ENCODE measurements at regions not wholly inside any gene's neighbourhood (a gene's known extent, or its start where the extent isn't known, plus 50 kb on each side); places are given as distances from the start of the nearest gene placed in this dataset.

DNA sequence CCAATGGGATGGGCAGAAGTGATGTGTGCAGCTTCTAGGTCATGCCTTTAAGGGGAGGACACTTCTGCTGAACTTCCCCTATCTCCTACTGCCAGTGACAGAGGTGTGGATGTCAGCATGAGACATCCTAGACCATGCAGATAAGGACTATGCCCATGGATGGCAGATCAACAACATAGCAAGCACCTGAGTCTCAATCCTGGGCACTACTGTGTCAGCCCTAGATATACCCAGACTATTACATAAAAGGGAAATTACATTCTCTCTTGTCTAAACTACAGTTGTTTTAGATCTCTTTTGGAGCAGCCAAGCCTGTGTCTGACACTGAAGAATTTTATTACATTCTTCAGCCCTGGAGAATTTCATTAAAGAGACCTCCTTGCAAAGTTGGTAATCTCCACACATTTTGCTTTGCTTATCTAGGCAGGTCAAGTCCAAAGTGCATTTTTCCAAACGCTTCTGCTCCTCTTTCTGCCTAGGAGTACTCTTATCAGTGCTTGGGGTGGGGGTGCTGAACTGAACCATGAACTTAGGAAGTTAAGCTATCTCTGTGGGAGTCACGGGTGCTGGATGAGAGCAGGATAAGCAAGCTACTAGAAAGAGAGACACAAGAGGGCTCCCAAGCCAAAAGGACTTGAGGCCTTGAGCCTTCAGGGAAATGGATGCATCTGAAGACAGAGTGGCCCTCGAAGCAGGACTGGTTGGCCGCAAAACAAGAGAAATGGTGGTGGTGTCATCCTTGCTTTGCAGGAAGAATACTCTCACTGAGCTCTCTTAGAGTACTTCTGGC, 95.2 kb upstream of the SPRED2 start:
- TF ChIP-seq MYC (IDR thresholded peaks at IDR 0.05; ENCODE audit: low read depth, low read length): no peak
- TF ChIP-seq, protein P1, sequence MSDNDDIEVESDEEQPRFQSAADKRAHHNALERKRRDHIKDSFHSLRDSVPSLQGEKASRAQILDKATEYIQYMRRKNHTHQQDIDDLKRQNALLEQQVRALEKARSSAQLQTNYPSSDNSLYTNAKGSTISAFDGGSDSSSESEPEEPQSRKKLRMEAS (IDR thresholded peaks at IDR 0.05; ENCODE audit: low read depth, low read length): no peak
- TF ChIP-seq, protein P2, sequence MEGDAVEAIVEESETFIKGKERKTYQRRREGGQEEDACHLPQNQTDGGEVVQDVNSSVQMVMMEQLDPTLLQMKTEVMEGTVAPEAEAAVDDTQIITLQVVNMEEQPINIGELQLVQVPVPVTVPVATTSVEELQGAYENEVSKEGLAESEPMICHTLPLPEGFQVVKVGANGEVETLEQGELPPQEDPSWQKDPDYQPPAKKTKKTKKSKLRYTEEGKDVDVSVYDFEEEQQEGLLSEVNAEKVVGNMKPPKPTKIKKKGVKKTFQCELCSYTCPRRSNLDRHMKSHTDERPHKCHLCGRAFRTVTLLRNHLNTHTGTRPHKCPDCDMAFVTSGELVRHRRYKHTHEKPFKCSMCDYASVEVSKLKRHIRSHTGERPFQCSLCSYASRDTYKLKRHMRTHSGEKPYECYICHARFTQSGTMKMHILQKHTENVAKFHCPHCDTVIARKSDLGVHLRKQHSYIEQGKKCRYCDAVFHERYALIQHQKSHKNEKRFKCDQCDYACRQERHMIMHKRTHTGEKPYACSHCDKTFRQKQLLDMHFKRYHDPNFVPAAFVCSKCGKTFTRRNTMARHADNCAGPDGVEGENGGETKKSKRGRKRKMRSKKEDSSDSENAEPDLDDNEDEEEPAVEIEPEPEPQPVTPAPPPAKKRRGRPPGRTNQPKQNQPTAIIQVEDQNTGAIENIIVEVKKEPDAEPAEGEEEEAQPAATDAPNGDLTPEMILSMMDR (IDR thresholded peaks at IDR 0.05; ENCODE audit: low read depth, low read length): no peak
- TF ChIP-seq POLR2A (IDR thresholded peaks at IDR 0.05; ENCODE audit: extremely low read depth, insufficient read length): no peak
- DNase-seq (ENCODE audit: low read depth): peak; percentile 27
- H3K4me3 ChIP-seq (ENCODE audit: low read depth, low read length): no peak overlapping the region

DNA sequence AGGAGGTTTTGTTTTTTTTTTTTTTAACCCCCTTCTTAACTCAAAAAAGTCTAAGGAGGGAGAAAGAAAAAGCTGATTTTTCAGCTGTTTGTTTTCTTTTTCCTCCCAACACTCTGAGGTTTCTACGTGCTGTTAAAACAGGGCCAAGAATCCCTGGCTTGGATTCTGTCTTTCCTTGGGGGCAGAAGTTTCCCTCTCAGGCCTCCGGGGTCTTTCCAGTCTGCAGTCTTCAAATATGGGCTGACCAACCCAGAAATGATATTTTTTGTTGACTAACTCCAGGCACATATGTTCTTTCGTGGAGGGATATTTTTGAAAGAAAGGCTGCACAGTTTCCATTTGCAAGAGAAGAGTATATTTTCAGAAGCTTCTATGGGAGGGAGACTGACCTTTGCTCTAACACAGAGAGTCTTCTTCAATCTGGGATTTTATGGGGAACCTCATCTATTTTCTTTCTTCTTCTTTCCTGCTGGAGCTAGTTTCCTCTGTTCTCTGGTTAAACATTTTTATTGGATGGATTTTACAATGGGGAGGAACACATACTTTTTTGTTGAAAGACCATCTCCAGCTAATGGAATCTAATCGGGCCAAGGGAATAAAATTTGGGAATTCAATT, 93.3 kb upstream of the SPRED2 start:
- TF ChIP-seq, protein P2 (IDR thresholded peaks at IDR 0.05; ENCODE audit: low read depth, low read length): no peak
- TF ChIP-seq, protein P1 (IDR thresholded peaks at IDR 0.05; ENCODE audit: low read depth, low read length): no peak
- no peak for TF ChIP-seq MYC (IDR thresholded peaks at IDR 0.05; ENCODE audit: low read depth, low read length)
- no peak for TF ChIP-seq POLR2A (IDR thresholded peaks at IDR 0.05; ENCODE audit: extremely low read depth, insufficient read length)
- DNase-seq (ENCODE audit: low read depth): no peak
- H3K4me3 ChIP-seq (ENCODE audit: low read depth, low read length): no peak overlapping the region

DNA sequence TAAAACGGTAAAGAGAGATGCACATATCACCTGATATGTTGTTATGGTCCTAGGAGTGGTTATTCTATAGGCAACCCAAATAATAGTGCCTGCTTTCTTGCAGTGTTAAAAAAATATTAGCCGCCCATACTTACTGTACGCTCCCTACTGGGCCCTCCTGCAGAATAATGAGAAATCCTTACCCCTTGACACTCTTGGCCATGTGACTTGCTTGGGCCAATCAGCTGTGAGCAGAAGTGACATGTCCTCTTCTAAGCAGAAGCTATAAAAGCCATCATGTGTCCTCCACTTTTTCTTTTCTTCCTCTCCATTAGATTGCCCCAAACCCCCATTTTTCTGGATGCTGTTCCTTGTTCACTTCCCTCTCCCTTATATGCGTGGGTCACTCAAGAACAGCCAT, 90.5 kb upstream of the SPRED2 start:
- H3K4me3 ChIP-seq (ENCODE audit: low read depth, low read length): no peak overlapping the region
- TF ChIP-seq, protein P1 (IDR thresholded peaks at IDR 0.05; ENCODE audit: low read depth, low read length): no peak
- TF ChIP-seq MYC (IDR thresholded peaks at IDR 0.05; ENCODE audit: low read depth, low read length) (no peak), POLR2A (IDR thresholded peaks at IDR 0.05; ENCODE audit: extremely low read depth, insufficient read length) (no peak)
- TF ChIP-seq, protein P2 (IDR thresholded peaks at IDR 0.05; ENCODE audit: low read depth, low read length): no peak
- DNase-seq (ENCODE audit: low read depth): no peak

DNA sequence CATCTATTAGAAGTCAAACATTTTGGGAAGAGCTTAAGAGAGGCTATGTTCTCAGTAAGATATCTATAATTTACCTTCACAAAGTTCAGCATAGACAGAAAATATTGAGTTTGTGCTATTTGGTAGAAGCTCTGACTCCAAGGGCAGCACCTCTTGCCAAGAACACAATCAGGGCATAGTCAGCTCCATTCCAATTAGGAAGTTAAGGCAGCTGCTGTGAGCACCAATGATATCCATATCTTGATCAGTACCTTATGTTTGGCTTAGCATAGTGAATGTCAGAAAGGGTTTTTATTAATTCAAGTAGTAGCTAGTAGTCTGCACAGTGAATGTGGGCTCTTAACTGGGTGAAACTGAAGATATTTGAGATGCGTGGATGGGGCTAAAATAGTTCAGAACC, 86.4 kb upstream of the SPRED2 start:
- TF ChIP-seq, protein P1 (IDR thresholded peaks at IDR 0.05; ENCODE audit: low read depth, low read length): no peak
- TF ChIP-seq, protein P2 (IDR thresholded peaks at IDR 0.05; ENCODE audit: low read depth, low read length): no peak
- TF ChIP-seq MYC (IDR thresholded peaks at IDR 0.05; ENCODE audit: low read depth, low read length): no peak
- no peak for TF ChIP-seq POLR2A (IDR thresholded peaks at IDR 0.05; ENCODE audit: extremely low read depth, insufficient read length)
- DNase-seq (ENCODE audit: low read depth): no peak
- H3K4me3 ChIP-seq (ENCODE audit: low read depth, low read length): no peak overlapping the region

DNA sequence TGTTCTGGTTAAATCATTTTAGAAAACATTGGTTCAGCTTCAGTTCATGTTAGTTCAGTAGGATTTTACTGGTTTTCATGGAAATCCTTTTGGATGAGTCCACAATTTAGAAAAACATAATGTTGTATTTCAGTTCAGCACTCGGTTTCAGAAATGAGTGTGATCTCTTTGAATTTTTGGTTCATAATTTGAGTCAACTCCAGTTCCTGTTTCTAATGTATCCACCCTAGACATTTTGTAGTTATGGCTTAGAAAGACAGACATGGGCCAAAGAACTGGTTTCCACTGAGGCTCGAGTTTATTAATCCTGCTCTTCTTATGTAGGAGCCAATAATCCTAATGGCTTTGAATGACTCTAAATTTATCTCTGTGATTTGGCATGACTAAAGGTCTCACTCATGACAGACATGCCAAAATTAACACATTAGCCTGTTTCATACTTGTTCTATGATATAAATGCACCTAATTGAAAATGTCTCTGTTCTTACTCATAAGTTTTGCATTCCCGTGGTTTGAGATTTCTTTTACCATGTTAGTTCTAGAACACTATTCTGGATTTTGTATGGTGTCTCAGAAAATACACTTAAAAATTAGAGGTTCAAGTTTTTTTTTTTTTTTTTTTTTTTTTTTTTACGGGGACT, 82.3 kb upstream of the SPRED2 start:
- H3K4me3 ChIP-seq (ENCODE audit: low read depth, low read length): no peak overlapping the region
- DNase-seq (ENCODE audit: low read depth): no peak
- TF ChIP-seq MYC (IDR thresholded peaks at IDR 0.05; ENCODE audit: low read depth, low read length) (no peak), POLR2A (IDR thresholded peaks at IDR 0.05; ENCODE audit: extremely low read depth, insufficient read length) (no peak)
- TF ChIP-seq, protein P2 (IDR thresholded peaks at IDR 0.05; ENCODE audit: low read depth, low read length): no peak
- TF ChIP-seq, protein P1 (IDR thresholded peaks at IDR 0.05; ENCODE audit: low read depth, low read length): no peak

Data from NB4 (cell line).